SU-DHL-6 (cell line): ENCODE measurements at regions not wholly inside any gene's neighbourhood (a gene's known extent, or its start where the extent isn't known, plus 50 kb on each side); places are given as distances from the start of the nearest gene placed in this dataset.

Experiments used
- CTCF ChIP-seq: fragments of 200-600 bp; sonication (generic); IDR thresholded peaks from one replicate; pipeline ENCODE4 v1.5.1; 2017; ENCODE audit warnings: antibody characterized with exemption, mild to moderate bottlenecking, low read length, moderate library complexity; ENCODE audit not compliant: insufficient read depth, poor library complexity, severe bottlenecking
- EZH2phosphoT487 ChIP-seq: fragments of 200-600 bp; sonication (generic), shearing (Covaris generic); conservative IDR thresholded peaks from 2 replicates; pipeline ENCODE4 v1.6.1; 2018; ENCODE audit warnings: mild to moderate bottlenecking, antibody characterized with exemption, low read length, moderate library complexity, mixed read lengths

- TF ChIP-seq CTCF = no peak
- no peak for TF ChIP-seq EZH2phosphoT487
Observed at GRCh38 chr6:115666997-115667396, 393.7 kb downstream of the FRK start.
